BLaER1 (cell line): ENCODE measurements at regions not wholly inside any gene's neighbourhood (a gene's known extent, or its start where the extent isn't known, plus 50 kb on each side); places are given as distances from the start of the nearest gene placed in this dataset.

Experiments
- H3K27ac ChIP-seq: shearing (Covaris generic); formaldehyde crosslinking; 2 replicates; pipeline ENCODE4 v1.8.1; 2022
- H3K27me3 ChIP-seq: shearing (Covaris generic); formaldehyde crosslinking; 2 replicates; pipeline ENCODE4 v1.8.1; 2022
- H3K36me3 ChIP-seq: shearing (Covaris generic); formaldehyde crosslinking; 2 replicates; pipeline ENCODE4 v1.8.1; 2022
- H3K4me1 ChIP-seq: shearing (Covaris generic); formaldehyde crosslinking; 2 replicates; pipeline ENCODE4 v1.8.1; 2022
- H3K4me2 ChIP-seq: shearing (Covaris generic); formaldehyde crosslinking; 2 replicates; pipeline ENCODE4 v1.8.1; 2022
- H3K4me3 ChIP-seq: shearing (Covaris generic); formaldehyde crosslinking; 2 replicates; pipeline ENCODE4 v1.8.1; 2022
- H3K9ac ChIP-seq: shearing (Covaris generic); formaldehyde crosslinking; 2 replicates; pipeline ENCODE4 v1.8.1; 2022
- H3K9me3 ChIP-seq: shearing (Covaris generic); formaldehyde crosslinking; 2 replicates; pipeline ENCODE4 v1.8.1; 2022
- H4K20me1 ChIP-seq: shearing (Covaris generic); formaldehyde crosslinking; 2 replicates; pipeline ENCODE4 v1.8.1; 2022
- Cebpa-rat ChIP-seq: shearing (Covaris generic); IDR thresholded peaks from 2 replicates; pipeline ENCODE4 v1.8.1; 2022

DNA sequence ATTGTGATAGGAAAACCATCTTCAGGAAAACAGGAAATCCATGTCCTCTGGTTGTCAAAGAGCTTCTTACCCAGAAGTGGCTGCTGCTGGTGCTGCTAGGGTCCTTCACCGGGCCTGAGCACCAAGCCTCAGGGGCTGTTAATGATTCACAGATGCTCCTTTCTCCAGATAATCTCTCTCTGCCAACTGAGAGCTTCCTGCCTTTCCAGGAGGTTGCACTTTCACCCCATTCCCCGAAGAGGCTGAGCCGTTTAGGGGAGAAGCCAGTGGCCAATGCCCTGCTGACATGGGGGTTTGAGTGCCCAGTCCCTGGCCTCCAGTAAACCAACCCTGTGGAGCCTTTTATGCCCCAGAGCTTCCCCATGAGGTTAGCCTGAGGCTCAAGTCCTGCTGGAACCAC is 122.4 kb downstream of the CBLN4 start:
- no peak overlapping the region for H3K4me3 ChIP-seq
- no peaks in the 10 kb centered on the region for H3K27me3 ChIP-seq
- no peaks in the 10 kb centered on the region for H3K9me3 ChIP-seq
- no peaks in the 10 kb centered on the region for H4K20me1 ChIP-seq
- H3K4me1 ChIP-seq, result no peaks in the 10 kb centered on the region
- no peak overlapping the region for H3K9ac ChIP-seq
- no peaks in the 10 kb centered on the region for H3K36me3 ChIP-seq
- TF ChIP-seq Cebpa-rat, result no peak
- no peak overlapping the region for H3K27ac ChIP-seq
- H3K4me2 ChIP-seq, result no peak overlapping the region

- Histone ChIP-seq H4K20me1 (no peaks in the 10 kb centered on the region), H3K27ac (no peak overlapping the region), H3K27me3 (no peaks in the 10 kb centered on the region), H3K9me3 (no peaks in the 10 kb centered on the region), H3K4me2 (no peak overlapping the region), H3K4me3 (no peak overlapping the region), H3K9ac (no peak overlapping the region), H3K4me1 (no peaks in the 10 kb centered on the region), H3K36me3 (no peaks in the 10 kb centered on the region)
- TF ChIP-seq Cebpa-rat, result no peak
Observed at GRCh38 chr20:55882286-55882685, 123.0 kb downstream of the CBLN4 start.

GRCh38 chr20:55881204-55881603 is 124.1 kb downstream of the CBLN4 start:
- H3K36me3 ChIP-seq, result no peaks in the 10 kb centered on the region
- no peaks in the 10 kb centered on the region for H3K27me3 ChIP-seq
- H3K27ac ChIP-seq, result no peak overlapping the region
- H3K4me3 ChIP-seq, result no peak overlapping the region
- TF ChIP-seq Cebpa-rat, result no peak
- H3K9me3 ChIP-seq, result no peaks in the 10 kb centered on the region
- no peaks in the 10 kb centered on the region for H4K20me1 ChIP-seq
- no peak overlapping the region for H3K4me2 ChIP-seq
- H3K9ac ChIP-seq, result no peak overlapping the region
- no peaks in the 10 kb centered on the region for H3K4me1 ChIP-seq

GRCh38 chr20:55880361-55880760 is 125.0 kb downstream of the CBLN4 start:
- H3K4me1 ChIP-seq, result no peaks in the 10 kb centered on the region
- no peak for TF ChIP-seq Cebpa-rat
- H3K27me3 ChIP-seq, result no peaks in the 10 kb centered on the region
- H3K27ac ChIP-seq, result no peak overlapping the region
- no peak overlapping the region for H3K9ac ChIP-seq
- H3K9me3 ChIP-seq, result no peaks in the 10 kb centered on the region
- no peak overlapping the region for H3K4me3 ChIP-seq
- no peak overlapping the region for H3K4me2 ChIP-seq
- H3K36me3 ChIP-seq, result no peaks in the 10 kb centered on the region
- no peaks in the 10 kb centered on the region for H4K20me1 ChIP-seq

GRCh38 chr20:55855052-55855451 is 150.3 kb downstream of the CBLN4 start:
- Histone ChIP-seq H3K36me3 (no peaks in the 10 kb centered on the region), H3K4me3 (no peak overlapping the region), H3K9ac (no peak overlapping the region), H3K9me3 (no peaks in the 10 kb centered on the region; the same call in 1 of the 2 replicates), H3K27ac (no peak overlapping the region), H3K27me3 (no peaks in the 10 kb centered on the region), H4K20me1 (no peaks in the 10 kb centered on the region), H3K4me1 (no peaks in the 10 kb centered on the region), H3K4me2 (no peak overlapping the region)
- TF ChIP-seq Cebpa-rat, result no peak

DNA sequence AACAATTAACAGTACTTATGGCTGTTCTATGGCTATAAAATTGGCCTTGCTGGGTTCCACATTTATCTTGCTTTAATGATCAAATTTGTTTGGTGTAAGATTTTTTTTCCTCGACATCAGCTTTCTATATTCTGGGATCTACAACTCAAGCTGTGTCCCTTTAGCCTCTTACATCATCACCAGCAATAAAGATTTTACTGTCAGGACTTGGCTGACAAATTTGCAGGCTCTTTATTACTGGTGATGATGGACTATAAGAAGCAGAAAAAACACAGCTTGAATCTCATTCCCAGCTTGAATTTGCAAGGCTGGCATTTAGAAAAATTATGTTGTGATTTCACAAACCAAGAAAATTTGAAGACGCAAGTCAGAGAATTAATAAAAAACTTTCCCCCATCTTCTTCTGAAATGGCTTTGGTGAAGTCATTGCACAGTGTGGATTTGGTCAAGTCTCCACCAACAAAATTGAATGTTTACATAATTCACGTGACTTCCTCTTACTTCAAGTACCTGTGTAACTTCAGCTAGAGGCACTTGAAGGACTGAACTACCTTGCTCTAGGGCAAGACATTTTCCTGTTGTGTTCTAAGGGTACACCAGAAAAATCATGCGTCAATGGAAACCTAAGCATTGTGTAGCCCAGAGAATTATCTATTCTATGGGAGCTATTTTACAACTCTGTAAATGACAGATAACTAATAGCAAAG is 175.0 kb downstream of the CBLN4 start:
- no peaks in the 10 kb centered on the region for H3K9me3 ChIP-seq
- no peak overlapping the region for H3K4me3 ChIP-seq
- H3K9ac ChIP-seq, result no peak overlapping the region
- no peaks in the 10 kb centered on the region for H3K4me1 ChIP-seq
- no peaks in the 10 kb centered on the region for H3K27me3 ChIP-seq
- TF ChIP-seq Cebpa-rat, result no peak
- H3K4me2 ChIP-seq, result no peak overlapping the region
- H3K27ac ChIP-seq, result no peak overlapping the region
- no peaks in the 10 kb centered on the region for H4K20me1 ChIP-seq
- no peaks in the 10 kb centered on the region for H3K36me3 ChIP-seq

- no peak overlapping the region for H3K9ac ChIP-seq
- no peaks in the 10 kb centered on the region for H3K36me3 ChIP-seq
- TF ChIP-seq Cebpa-rat, result no peak
- H3K27ac ChIP-seq, result no peak overlapping the region
- no peaks in the 10 kb centered on the region for H3K4me1 ChIP-seq
- no peak overlapping the region for H3K4me2 ChIP-seq
- H3K4me3 ChIP-seq, result no peak overlapping the region
- H4K20me1 ChIP-seq, result no peaks in the 10 kb centered on the region
- no peaks in the 10 kb centered on the region for H3K27me3 ChIP-seq
- 0 out of 2 replicates have a peak, but pooled peaks cover under 1% of the 10 kb centered on the region for H3K9me3 ChIP-seq
Observed at GRCh38 chr20:55805138-55805537, 200.2 kb downstream of the CBLN4 start.

DNA sequence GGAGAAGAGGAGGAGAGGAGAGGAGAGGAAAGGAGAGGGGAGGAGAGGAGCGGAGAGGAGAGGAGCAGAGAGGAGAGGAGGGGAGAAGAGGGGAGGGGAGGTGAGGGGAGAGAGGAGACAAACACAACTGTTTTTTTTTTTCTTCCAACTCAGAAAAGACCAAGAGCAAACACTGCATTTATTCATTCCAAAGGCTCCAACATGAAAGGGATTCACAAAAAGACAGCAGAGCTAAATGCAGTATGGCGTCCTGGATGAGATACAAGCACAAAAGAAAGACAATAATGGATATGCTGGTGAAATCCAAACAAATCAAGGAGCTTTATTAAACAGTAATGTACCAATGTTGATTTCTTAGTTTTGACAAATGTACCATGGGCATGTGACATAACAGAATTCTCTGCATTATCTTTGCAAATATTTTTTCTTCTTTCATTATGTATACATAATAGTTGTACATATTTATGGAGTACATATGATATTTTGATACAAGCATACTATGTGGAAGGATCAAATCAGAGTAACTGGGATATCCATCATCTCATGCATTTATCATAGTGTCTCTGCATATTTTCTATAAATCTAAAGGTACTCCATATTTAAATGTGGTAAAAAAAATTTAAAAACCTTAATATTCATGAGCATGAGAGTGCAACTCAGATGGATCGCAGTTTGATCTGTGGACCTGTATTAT is 204.6 kb downstream of the CBLN4 start:
- Histone ChIP-seq H3K36me3 (no peaks in the 10 kb centered on the region), H3K27me3 (no peaks in the 10 kb centered on the region), H3K9ac (no peak overlapping the region), H3K4me2 (no peak overlapping the region), H4K20me1 (no peaks in the 10 kb centered on the region), H3K4me1 (no peaks in the 10 kb centered on the region), H3K9me3 (no peaks in the 10 kb centered on the region), H3K4me3 (no peak overlapping the region), H3K27ac (no peak overlapping the region)
- no peak for TF ChIP-seq Cebpa-rat

DNA sequence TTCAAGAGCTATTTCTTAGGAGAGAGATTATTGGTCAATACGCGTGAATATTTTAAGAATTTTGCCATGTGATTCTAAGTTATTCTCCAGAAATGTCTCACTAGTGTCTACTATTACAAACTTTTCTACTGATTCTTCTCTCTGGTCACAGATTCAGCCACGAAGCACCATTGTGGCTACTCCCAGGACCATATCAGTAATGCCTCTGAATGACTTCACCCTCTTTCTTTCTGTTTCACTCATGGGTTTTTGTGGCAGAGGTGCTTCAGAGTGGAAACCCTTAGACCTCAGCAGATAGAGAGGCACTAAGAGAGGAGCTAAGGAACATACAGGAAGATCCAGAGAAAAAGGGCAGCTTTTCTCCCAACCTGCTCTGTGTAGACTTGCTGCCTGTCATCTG is 211.3 kb downstream of the CBLN4 start:
- no peaks in the 10 kb centered on the region for H3K27me3 ChIP-seq
- H3K27ac ChIP-seq, result no peak overlapping the region
- H3K4me2 ChIP-seq, result no peak overlapping the region
- no peak for TF ChIP-seq Cebpa-rat
- H3K4me3 ChIP-seq, result no peak overlapping the region
- H3K9ac ChIP-seq, result no peak overlapping the region
- no peaks in the 10 kb centered on the region for H4K20me1 ChIP-seq
- H3K36me3 ChIP-seq, result no peaks in the 10 kb centered on the region
- no peaks in the 10 kb centered on the region for H3K4me1 ChIP-seq
- H3K9me3 ChIP-seq, result no peaks in the 10 kb centered on the region

- no peaks in the 10 kb centered on the region for H3K27me3 ChIP-seq
- H3K9me3 ChIP-seq, result no peaks in the 10 kb centered on the region
- H3K4me3 ChIP-seq, result no peak overlapping the region
- no peaks in the 10 kb centered on the region for H4K20me1 ChIP-seq
- H3K27ac ChIP-seq, result no peak overlapping the region
- no peak overlapping the region for H3K4me2 ChIP-seq
- TF ChIP-seq Cebpa-rat, result no peak
- H3K4me1 ChIP-seq, result no peaks in the 10 kb centered on the region
- H3K9ac ChIP-seq, result no peak overlapping the region
- H3K36me3 ChIP-seq, result no peaks in the 10 kb centered on the region
Observed at GRCh38 chr20:55792049-55792448, 213.3 kb downstream of the CBLN4 start.
